IMR-90 (cell line): ENCODE measurements at regions not wholly inside any gene's neighbourhood (a gene's known extent, or its start where the extent isn't known, plus 50 kb on each side); places are given as distances from the start of the nearest gene placed in this dataset.

Source experiments
- BHLHE40 ChIP-seq: fragments of 150-350 bp; IDR thresholded peaks from 2 replicates; pipeline ENCODE4 v1.6.1; 2016; ENCODE audit warnings: mild to moderate bottlenecking, low read depth, low read length
- CEBPB ChIP-seq: IDR thresholded peaks from 2 replicates; pipeline ENCODE4 v1.6.1; 2012; ENCODE audit warnings: low read depth, low read length, improper control_type of control experiment
- MAZ ChIP-seq: IDR thresholded peaks from 2 replicates; pipeline ENCODE4 v1.6.1; 2012; ENCODE audit warnings: low read depth, mild to moderate bottlenecking, low read length, improper control_type of control experiment, moderate library complexity, borderline replicate concordance
- MXI1 ChIP-seq: IDR thresholded peaks from 2 replicates; pipeline ENCODE4 v1.6.1; 2012; ENCODE audit warnings: low read depth, mild to moderate bottlenecking, low read length, moderate library complexity, borderline replicate concordance
- NFE2L2 ChIP-seq: fragments of 150-350 bp; IDR thresholded peaks from 2 replicates; pipeline ENCODE4 v1.6.1; 2016; ENCODE audit warnings: low read depth, mild to moderate bottlenecking, low read length
- POLR2A ChIP-seq: IDR thresholded peaks from 2 replicates; pipeline ENCODE4 v1.6.1; 2012; ENCODE audit warnings: mild to moderate bottlenecking, low read depth, low read length
- RAD21 ChIP-seq: IDR thresholded peaks from 2 replicates; pipeline ENCODE4 v1.6.1; 2012; ENCODE audit warnings: low read length, improper control_type of control experiment
- RCOR1 ChIP-seq: IDR thresholded peaks from 2 replicates; pipeline ENCODE4 v1.6.1; 2012; ENCODE audit warnings: mild to moderate bottlenecking, low read length, improper control_type of control experiment; ENCODE audit not compliant: insufficient replicate concordance
- RFX5 ChIP-seq: IDR thresholded peaks from 2 replicates; pipeline ENCODE4 v1.8.0; 2012; ENCODE audit warnings: low read depth, mild to moderate bottlenecking, low read length, moderate library complexity
- TF ChIP-seq, protein P1 (sequence below): conservative IDR thresholded peaks from 2 replicates; pipeline ENCODE4 v1.5.1; 2012; ENCODE audit warnings: mild to moderate bottlenecking, low read depth, low read length, improper control_type of control experiment
- TF ChIP-seq, protein P2 (sequence below): fragments of 150-350 bp; IDR thresholded peaks from 2 replicates; pipeline ENCODE4 v1.6.1; 2017; ENCODE audit warnings: mild to moderate bottlenecking, antibody characterized with exemption, low read length, low read depth

DNA sequence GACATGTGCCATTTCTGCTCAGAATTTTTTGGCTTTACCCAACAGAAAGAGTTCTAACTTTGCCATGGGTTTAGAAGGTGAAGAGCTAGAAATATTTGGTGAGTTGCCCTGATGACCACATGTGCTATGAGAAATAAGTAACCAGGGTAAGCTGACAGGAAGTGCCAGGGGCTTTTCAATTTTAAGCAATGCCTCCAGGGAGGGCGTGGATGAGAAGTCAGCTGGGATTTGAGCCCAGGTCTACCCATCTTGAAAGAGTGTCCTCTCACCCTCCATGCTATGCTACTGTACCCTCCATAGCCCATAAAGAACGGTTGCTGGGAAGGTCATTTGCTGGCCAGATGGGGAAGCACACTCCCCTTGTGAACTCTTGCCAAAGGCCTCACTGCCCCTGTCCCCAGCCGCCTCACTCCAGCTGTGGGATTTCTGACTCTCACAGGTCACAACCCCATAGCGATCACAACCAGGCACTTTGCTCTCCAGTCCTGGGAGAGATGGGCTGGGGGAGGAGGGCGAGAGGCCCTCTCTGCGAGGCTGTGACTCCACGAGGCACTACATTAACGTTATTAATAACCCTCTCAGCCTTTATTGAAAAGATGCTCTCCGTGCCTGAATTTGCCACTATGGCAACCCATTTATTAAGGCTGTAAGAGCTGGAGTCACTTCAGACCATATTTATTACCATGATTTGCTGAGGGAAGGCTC is 291.1 kb downstream of the DHX35 start:
- TF ChIP-seq, protein P1, sequence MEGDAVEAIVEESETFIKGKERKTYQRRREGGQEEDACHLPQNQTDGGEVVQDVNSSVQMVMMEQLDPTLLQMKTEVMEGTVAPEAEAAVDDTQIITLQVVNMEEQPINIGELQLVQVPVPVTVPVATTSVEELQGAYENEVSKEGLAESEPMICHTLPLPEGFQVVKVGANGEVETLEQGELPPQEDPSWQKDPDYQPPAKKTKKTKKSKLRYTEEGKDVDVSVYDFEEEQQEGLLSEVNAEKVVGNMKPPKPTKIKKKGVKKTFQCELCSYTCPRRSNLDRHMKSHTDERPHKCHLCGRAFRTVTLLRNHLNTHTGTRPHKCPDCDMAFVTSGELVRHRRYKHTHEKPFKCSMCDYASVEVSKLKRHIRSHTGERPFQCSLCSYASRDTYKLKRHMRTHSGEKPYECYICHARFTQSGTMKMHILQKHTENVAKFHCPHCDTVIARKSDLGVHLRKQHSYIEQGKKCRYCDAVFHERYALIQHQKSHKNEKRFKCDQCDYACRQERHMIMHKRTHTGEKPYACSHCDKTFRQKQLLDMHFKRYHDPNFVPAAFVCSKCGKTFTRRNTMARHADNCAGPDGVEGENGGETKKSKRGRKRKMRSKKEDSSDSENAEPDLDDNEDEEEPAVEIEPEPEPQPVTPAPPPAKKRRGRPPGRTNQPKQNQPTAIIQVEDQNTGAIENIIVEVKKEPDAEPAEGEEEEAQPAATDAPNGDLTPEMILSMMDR, result no peak
- no peak for TF ChIP-seq RFX5
- TF ChIP-seq POLR2A, result no peak
- no peak for TF ChIP-seq BHLHE40
- TF ChIP-seq, protein P2, sequence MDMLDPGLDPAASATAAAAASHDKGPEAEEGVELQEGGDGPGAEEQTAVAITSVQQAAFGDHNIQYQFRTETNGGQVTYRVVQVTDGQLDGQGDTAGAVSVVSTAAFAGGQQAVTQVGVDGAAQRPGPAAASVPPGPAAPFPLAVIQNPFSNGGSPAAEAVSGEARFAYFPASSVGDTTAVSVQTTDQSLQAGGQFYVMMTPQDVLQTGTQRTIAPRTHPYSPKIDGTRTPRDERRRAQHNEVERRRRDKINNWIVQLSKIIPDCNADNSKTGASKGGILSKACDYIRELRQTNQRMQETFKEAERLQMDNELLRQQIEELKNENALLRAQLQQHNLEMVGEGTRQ, result no peak
- no peak for TF ChIP-seq MAZ
- no peak for TF ChIP-seq CEBPB
- TF ChIP-seq RAD21, result no peak
- TF ChIP-seq NFE2L2, result no peak
- TF ChIP-seq MXI1, result no peak
- no peak for TF ChIP-seq RCOR1
